PFSK-1 (cell line): ENCODE measurements at regions not wholly inside any gene's neighbourhood (a gene's known extent, or its start where the extent isn't known, plus 50 kb on each side); places are given as distances from the start of the nearest gene placed in this dataset.

ENCODE experiments used
- FOXP2 ChIP-seq: optimal IDR thresholded peaks from 2 replicates; pipeline ENCODE3; 2011; ENCODE audit warnings: borderline replicate concordance, control low read depth, inconsistent platforms; ENCODE audit not compliant: insufficient read depth; ENCODE audit errors: extremely low read length, extremely low read depth
- POLR2AphosphoS5 ChIP-seq: IDR thresholded peaks from 2 replicates; pipeline ENCODE4 v1.6.1; 2012; ENCODE audit warnings: low read depth, mild to moderate bottlenecking, control low read depth, low read length, moderate library complexity
- REST ChIP-seq, 2 experiments: IDR thresholded peaks; 2 replicates each; pipeline versions ENCODE4 v1.6.1 to v1.8.0; 2011 to 2012; ENCODE audit warnings: low read depth in 2 of 2, low read length in 2 of 2, control low read depth in 1 of 2, inconsistent platforms in 1 of 2, mild to moderate bottlenecking in 1 of 2, moderate library complexity in 1 of 2; ENCODE audit not compliant: insufficient read depth in 1 of 2
- SIN3A ChIP-seq: IDR thresholded peaks from 2 replicates; pipeline ENCODE4 v1.6.1; 2012; ENCODE audit warnings: mild to moderate bottlenecking, low read length, moderate library complexity, borderline replicate concordance; ENCODE audit not compliant: insufficient read depth
- TAF1 ChIP-seq: IDR thresholded peaks from 2 replicates; pipeline ENCODE4 v1.6.1; 2012; ENCODE audit warnings: low read length, control low read depth, borderline replicate concordance; ENCODE audit not compliant: insufficient read depth

GRCh38 chr17:43330876-43331639 is 67.7 kb upstream of the ARL4D start:
- TF ChIP-seq REST (IDR thresholded peaks at IDR 0.05; ENCODE audit: insufficient read depth in 1 of 2, low read depth in 2 of 2, low read length in 2 of 2) = no peak
- TF ChIP-seq POLR2AphosphoS5 = no peak
- no peak for TF ChIP-seq FOXP2
- TF ChIP-seq TAF1 = no peak
- no peak for TF ChIP-seq SIN3A

- TF ChIP-seq TAF1 (no peak), POLR2AphosphoS5 (no peak), SIN3A (no peak), FOXP2 (no peak), REST (IDR thresholded peaks at IDR 0.05; ENCODE audit: insufficient read depth in 1 of 2, low read depth in 2 of 2, low read length in 2 of 2) (no peak)
These were observed 69.6 kb upstream of the ARL4D start for GRCh38 chr17:43329183-43329582.

GRCh38 chr17:43328650-43329049 is 70.1 kb upstream of the ARL4D start:
- TF ChIP-seq TAF1 (no peak), POLR2AphosphoS5 (no peak), FOXP2 (no peak), REST (IDR thresholded peaks at IDR 0.05; ENCODE audit: insufficient read depth in 1 of 2, low read depth in 2 of 2, low read length in 2 of 2) (no peak), SIN3A (no peak)

- TF ChIP-seq FOXP2 (no peak), POLR2AphosphoS5 (no peak), SIN3A (no peak), REST (IDR thresholded peaks at IDR 0.05; ENCODE audit: insufficient read depth in 1 of 2, low read depth in 2 of 2, low read length in 2 of 2) (no peak), TAF1 (no peak)
These were observed 70.9 kb upstream of the ARL4D start for GRCh38 chr17:43327834-43328420.
